B cell (primary cell): ENCODE measurements at regions not wholly inside any gene's neighbourhood (a gene's known extent, or its start where the extent isn't known, plus 50 kb on each side); places are given as distances from the start of the nearest gene placed in this dataset.

Source experiments
- CTCF ChIP-seq: fragments of 200-600 bp; IDR thresholded peaks from one replicate; pipeline ENCODE4 v1.8.0; 2022; ENCODE audit warnings: antibody characterized with exemption, mild to moderate bottlenecking
- EZH2 ChIP-seq: IDR thresholded peaks from 2 replicates; pipeline ENCODE4 v1.6.1; 2012; ENCODE audit warnings: borderline replicate concordance, low read depth, mild to moderate bottlenecking, moderate library complexity, low read length; ENCODE audit not compliant: insufficient read depth, poor library complexity, severe bottlenecking

- TF ChIP-seq CTCF, result no peak
- TF ChIP-seq EZH2, result no peak
Measured at GRCh38 chr10:118939211-118940007, 90.1 kb upstream of the NANOS1 start.
